SU-DHL-6 (cell line): ENCODE measurements at regions not wholly inside any gene's neighbourhood (a gene's known extent, or its start where the extent isn't known, plus 50 kb on each side); places are given as distances from the start of the nearest gene placed in this dataset.

Source experiments
- H2AFZ ChIP-seq: fragments of 200-600 bp; sonication (generic); 2 replicates; pipeline ENCODE4 v1.6.1; 2014; ENCODE audit warnings: low read depth, mild to moderate bottlenecking, moderate library complexity, mixed read lengths, antibody characterized with exemption, low read length; ENCODE audit not compliant: severe bottlenecking
- H3F3A ChIP-seq: fragments of 200-600 bp; shearing (Covaris generic); 2 replicates; pipeline ENCODE4 v1.6.0; 2016; ENCODE audit warnings: antibody characterized with exemption, mild to moderate bottlenecking; ENCODE audit not compliant: insufficient read depth
- H3K27ac ChIP-seq: fragments of 200-600 bp; sonication (generic); 2 replicates; pipeline ENCODE4 v1.5.1; 2016; ENCODE audit warnings: low read depth, mild to moderate bottlenecking, low read length, moderate library complexity, mixed read lengths
- H3K27me3 ChIP-seq: fragments of 200-600 bp; sonication (generic), shearing (Covaris generic); 2 replicates; pipeline ENCODE4 v1.6.0; 2014; ENCODE audit warnings: mild to moderate bottlenecking, low read length
- H3K36me3 ChIP-seq: fragments of 200-600 bp; sonication (generic); 2 replicates; pipeline ENCODE4 v1.6.1; 2014; ENCODE audit warnings: mild to moderate bottlenecking, low read length, mixed read lengths
- H3K4me2 ChIP-seq: fragments of 300-600, 200-600 bp; shearing (Covaris generic), sonication (generic); 2 replicates; pipeline ENCODE4 v1.6.0; 2014; ENCODE audit warnings: low read length, low read depth, mild to moderate bottlenecking; ENCODE audit not compliant: poor library complexity, severe bottlenecking
- H3K4me3 ChIP-seq: fragments of 200-600 bp; sonication (generic); 2 replicates; pipeline ENCODE4 v1.5.1; 2014; ENCODE audit warnings: antibody characterized with exemption, low read length, mild to moderate bottlenecking, mixed read lengths; ENCODE audit not compliant: insufficient read depth, poor library complexity, severe bottlenecking
- H3K79me2 ChIP-seq: fragments of 200-600 bp; sonication (generic); 2 replicates; pipeline ENCODE4 v1.6.1; 2014; ENCODE audit warnings: mild to moderate bottlenecking, low read length, moderate library complexity; ENCODE audit not compliant: insufficient read depth
- H3K9ac ChIP-seq: fragments of 200-600 bp; sonication (generic); 2 replicates; pipeline ENCODE4 v1.7.0; 2014; ENCODE audit warnings: mild to moderate bottlenecking, low read length
- H3K9me2 ChIP-seq: fragments of 200-600 bp; sonication (generic); replicated peaks from 2 replicates; pipeline ENCODE4 v1.6.1; 2014; ENCODE audit warnings: low read length; ENCODE audit not compliant: insufficient read depth
- H3K9me3 ChIP-seq: fragments of 200-600 bp; sonication (generic); 2 replicates; pipeline ENCODE4 v1.6.1; 2014; ENCODE audit warnings: low read length, mixed read lengths; ENCODE audit not compliant: insufficient read depth
- H4K20me1 ChIP-seq: fragments of 200-600 bp; sonication (generic); 2 replicates; pipeline ENCODE4 v1.6.1; 2014; ENCODE audit warnings: low read depth, mild to moderate bottlenecking, antibody characterized with exemption, low read length, moderate library complexity, mixed read lengths
- EZH2phosphoT487 ChIP-seq: fragments of 200-600 bp; sonication (generic), shearing (Covaris generic); conservative IDR thresholded peaks from 2 replicates; pipeline ENCODE4 v1.6.1; 2018; ENCODE audit warnings: mild to moderate bottlenecking, antibody characterized with exemption, low read length, moderate library complexity, mixed read lengths
- TF ChIP-seq, protein P1 (sequence below): fragments of 200-600 bp; sonication (generic); IDR thresholded peaks from one replicate; pipeline ENCODE4 v1.5.1; 2017; ENCODE audit warnings: antibody characterized with exemption, mild to moderate bottlenecking, low read length, moderate library complexity; ENCODE audit not compliant: insufficient read depth, poor library complexity, severe bottlenecking

DNA sequence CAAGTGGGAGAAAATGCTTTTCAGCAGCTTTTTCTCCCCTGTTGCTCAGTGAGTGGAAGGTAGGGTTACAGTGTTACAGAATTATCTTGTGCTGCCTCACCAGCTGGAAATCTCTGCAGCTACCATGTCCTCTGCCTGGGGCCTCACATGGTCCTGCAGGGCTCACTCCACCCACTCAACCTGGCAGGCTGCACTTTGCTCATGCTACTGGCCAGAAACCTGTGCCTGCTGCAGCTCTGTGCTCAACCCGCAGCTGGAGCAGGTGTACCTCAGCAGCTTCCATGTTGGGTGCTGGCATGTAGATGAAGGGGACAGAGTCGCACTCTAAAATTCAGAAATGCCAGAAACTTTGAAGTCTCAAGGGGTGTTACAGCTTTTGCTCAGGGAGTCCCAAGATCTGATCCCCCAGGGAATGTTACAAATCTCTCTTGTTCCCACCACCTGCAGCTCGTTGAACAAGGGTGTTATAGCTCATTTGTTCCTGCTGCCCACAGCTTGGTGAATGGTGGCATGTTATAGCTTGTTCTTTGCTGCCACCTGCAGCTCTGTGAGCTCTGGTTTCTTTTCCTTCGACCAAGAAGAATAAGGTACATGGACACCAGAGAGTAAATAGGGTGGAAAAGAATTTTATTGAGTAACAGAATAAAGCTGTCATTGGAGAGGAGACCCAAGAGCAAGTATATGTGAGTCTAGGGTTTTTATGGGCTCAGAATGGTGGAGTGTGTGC, 845.8 kb downstream of the TECRL start:
- H3K79me2 ChIP-seq = no peaks in the 10 kb centered on the region
- H3F3A ChIP-seq = no peaks in the 10 kb centered on the region
- no peaks in the 10 kb centered on the region for H3K9me2 ChIP-seq
- no peak overlapping the region for H3K27ac ChIP-seq
- no peaks in the 10 kb centered on the region for H4K20me1 ChIP-seq
- H2AFZ ChIP-seq = no peak overlapping the region
- H3K9ac ChIP-seq = no peak overlapping the region
- TF ChIP-seq, protein P1, sequence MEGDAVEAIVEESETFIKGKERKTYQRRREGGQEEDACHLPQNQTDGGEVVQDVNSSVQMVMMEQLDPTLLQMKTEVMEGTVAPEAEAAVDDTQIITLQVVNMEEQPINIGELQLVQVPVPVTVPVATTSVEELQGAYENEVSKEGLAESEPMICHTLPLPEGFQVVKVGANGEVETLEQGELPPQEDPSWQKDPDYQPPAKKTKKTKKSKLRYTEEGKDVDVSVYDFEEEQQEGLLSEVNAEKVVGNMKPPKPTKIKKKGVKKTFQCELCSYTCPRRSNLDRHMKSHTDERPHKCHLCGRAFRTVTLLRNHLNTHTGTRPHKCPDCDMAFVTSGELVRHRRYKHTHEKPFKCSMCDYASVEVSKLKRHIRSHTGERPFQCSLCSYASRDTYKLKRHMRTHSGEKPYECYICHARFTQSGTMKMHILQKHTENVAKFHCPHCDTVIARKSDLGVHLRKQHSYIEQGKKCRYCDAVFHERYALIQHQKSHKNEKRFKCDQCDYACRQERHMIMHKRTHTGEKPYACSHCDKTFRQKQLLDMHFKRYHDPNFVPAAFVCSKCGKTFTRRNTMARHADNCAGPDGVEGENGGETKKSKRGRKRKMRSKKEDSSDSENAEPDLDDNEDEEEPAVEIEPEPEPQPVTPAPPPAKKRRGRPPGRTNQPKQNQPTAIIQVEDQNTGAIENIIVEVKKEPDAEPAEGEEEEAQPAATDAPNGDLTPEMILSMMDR = no peak
- TF ChIP-seq EZH2phosphoT487 = no peak
- H3K36me3 ChIP-seq = no peaks in the 10 kb centered on the region
- H3K27me3 ChIP-seq = no peaks in the 10 kb centered on the region
- no peak overlapping the region for H3K4me2 ChIP-seq
- no peaks in the 10 kb centered on the region for H3K9me3 ChIP-seq
- H3K4me3 ChIP-seq = no peak overlapping the region

DNA sequence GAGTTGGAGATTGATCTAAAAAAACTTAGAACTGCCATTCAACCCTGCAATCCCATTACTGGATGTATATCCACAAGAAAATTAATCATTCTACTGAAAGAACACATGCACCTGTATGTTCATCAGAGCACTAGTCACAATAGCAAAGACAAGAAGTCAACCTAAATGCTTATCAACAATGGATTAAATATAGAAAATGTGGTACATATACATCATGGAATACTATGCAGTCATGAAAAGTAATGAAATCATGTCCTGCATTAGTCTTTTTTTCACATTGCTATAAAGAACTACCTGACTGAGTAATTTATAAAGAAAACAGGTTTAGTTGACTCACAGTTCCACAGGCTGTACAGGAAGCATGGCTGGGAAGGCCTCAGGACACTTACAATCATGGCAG, 850.5 kb downstream of the TECRL start:
- no peak for TF ChIP-seq EZH2phosphoT487
- TF ChIP-seq, protein P1 = no peak
- Histone ChIP-seq H4K20me1 (no peaks in the 10 kb centered on the region), H2AFZ (no peak overlapping the region), H3K4me2 (no peak overlapping the region), H3F3A (no peaks in the 10 kb centered on the region), H3K79me2 (no peaks in the 10 kb centered on the region), H3K27me3 (no peaks in the 10 kb centered on the region), H3K9me2 (no peaks in the 10 kb centered on the region), H3K36me3 (no peaks in the 10 kb centered on the region), H3K9ac (no peak overlapping the region), H3K27ac (no peak overlapping the region), H3K9me3 (no peaks in the 10 kb centered on the region), H3K4me3 (no peak overlapping the region)

DNA sequence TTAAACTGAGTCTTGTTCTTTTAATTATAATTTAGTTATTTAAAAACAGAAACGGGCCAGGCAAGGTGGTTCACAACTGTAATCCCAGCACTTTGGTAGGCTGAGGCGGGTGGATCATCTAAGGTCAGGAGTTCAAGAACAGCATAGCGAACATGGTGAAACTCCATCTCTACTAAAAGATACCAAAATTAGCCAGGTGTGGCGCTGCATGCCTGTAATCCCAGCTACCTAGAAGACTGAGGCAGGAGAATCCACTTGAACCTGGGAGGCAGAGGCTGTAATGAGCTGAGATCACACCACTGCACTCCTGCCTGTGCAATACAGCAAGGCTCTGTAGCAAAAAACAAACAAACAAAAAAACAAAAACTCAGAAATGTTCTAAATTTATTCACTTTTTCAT, 852.9 kb downstream of the TECRL start:
- Histone ChIP-seq H2AFZ (no peak overlapping the region), H3K4me2 (no peak overlapping the region), H3K79me2 (no peaks in the 10 kb centered on the region), H3K36me3 (no peaks in the 10 kb centered on the region), H3K9me3 (no peaks in the 10 kb centered on the region), H3K9ac (no peak overlapping the region), H3K9me2 (no peaks in the 10 kb centered on the region), H3K27me3 (no peaks in the 10 kb centered on the region), H3F3A (no peaks in the 10 kb centered on the region), H3K4me3 (no peak overlapping the region), H4K20me1 (no peaks in the 10 kb centered on the region), H3K27ac (no peak overlapping the region)
- TF ChIP-seq, protein P1 = no peak
- no peak for TF ChIP-seq EZH2phosphoT487
